Esophagus muscularis mucosa (tissue), 4 donors: ENCODE measurements at regions not wholly inside any gene's neighbourhood (a gene's known extent, or its start where the extent isn't known, plus 50 kb on each side); places are given as distances from the start of the nearest gene placed in this dataset.

ENCODE experiments used
- DNase-seq: peaks from one replicate; pipeline ENCODE4 v3.0.0-alpha.2; 2017; ENCODE audit errors: extremely low spot score
- H3K27ac ChIP-seq, 4 donors: fragments of 200-600 bp; sonication (generic); replicated peaks in 1 of 4; 1 replicate in 3 of 4; 2 replicates in 1 of 4; pipeline ENCODE4 v1.5.1; 2016 to 2019; ENCODE audit warnings: mild to moderate bottlenecking in 1 of 4
- H3K27me3 ChIP-seq, 4 donors: fragments of 200-600 bp; sonication (generic); one replicate each; pipeline versions ENCODE4 v1.5.1 to v1.6.0; 2016 to 2019
- H3K36me3 ChIP-seq, 4 donors: fragments of 200-600 bp; sonication (generic); one replicate each; pipeline ENCODE4 v1.5.1; 2016 to 2019
- H3K4me1 ChIP-seq, 4 donors: fragments of 200-600 bp; sonication (generic); one replicate each; pipeline ENCODE4 v1.5.1; 2016 to 2019
- H3K4me3 ChIP-seq, 4 donors: fragments of 200-600 bp; sonication (generic); 1 replicate in 2 of 4; 2 replicates in 2 of 4; pipeline ENCODE4 v1.5.1; 2016 to 2019; ENCODE audit warnings: mild to moderate bottlenecking in 4 of 4, moderate library complexity in 1 of 4
- H3K9me3 ChIP-seq, 4 donors: fragments of 200-600 bp; sonication (generic); 1 replicate in 3 of 4; 2 replicates in 1 of 4; pipeline ENCODE4 v1.5.1; 2016 to 2019
- EP300 ChIP-seq: sonication (generic); formaldehyde crosslinking; IDR thresholded peaks from one replicate; pipeline ENCODE4 v1.6.1; 2017; ENCODE audit warnings: antibody characterized with exemption
- POLR2A ChIP-seq: fragments of 450-650 bp; IDR thresholded peaks from one replicate; pipeline ENCODE4 v1.6.1; 2017; ENCODE audit warnings: antibody characterized with exemption, moderate library complexity, mild to moderate bottlenecking, low read depth
- POLR2AphosphoS5 ChIP-seq, 2 donors: sonication (generic); formaldehyde crosslinking; IDR thresholded peaks; one replicate each; pipeline ENCODE4 v1.6.1; 2017; ENCODE audit warnings: antibody characterized with exemption in 2 of 2
- WGBS: methylation state at CpG from one replicate; pipeline ENCODE4 v1.1.5; 2018; 5-methylcytosine and 5-hydroxymethylcytosine counted together
- intact Hi-C: fragments of 100-400 bp; cut with DNase I; formaldehyde crosslinking; loops from one replicate; pipeline ENCODE4 v1.15.1; 2023
- TF ChIP-seq, protein P1 (sequence below), 3 experiments: fragments of 200-600 bp in 2 of 3; fragments of 450-650 bp in 1 of 3; sonication (generic) in 2 of 3; IDR thresholded peaks; one replicate each; pipeline ENCODE4 v1.5.1; 2017 to 2019; ENCODE audit warnings: antibody characterized with exemption in 3 of 3, mild to moderate bottlenecking in 2 of 3, moderate library complexity in 1 of 3

DNA sequence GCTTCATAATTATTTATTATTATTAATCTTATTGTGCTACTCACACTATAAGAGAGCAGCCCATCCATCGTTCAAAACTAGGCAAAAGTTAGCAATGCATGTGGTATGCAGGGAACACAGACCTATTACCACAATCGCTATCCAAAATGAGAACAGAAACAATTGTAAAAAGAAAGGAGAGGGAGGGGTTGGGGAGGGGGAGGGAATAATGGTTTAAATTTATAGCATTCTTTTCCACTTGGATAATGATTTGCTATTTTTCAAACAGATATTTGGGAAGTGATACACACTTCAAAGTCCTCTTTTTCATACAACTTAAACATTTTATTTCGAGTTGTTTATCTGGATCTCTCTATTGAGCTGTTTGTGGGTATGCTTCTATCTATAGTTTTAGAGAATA lies 248.6 kb upstream of the SOX5 start:
- no peak overlapping the region for H3K4me3 ChIP-seq
- intact Hi-C loops = no loop called here
- no peaks in the 10 kb centered on the region for H3K36me3 ChIP-seq
- peaks cover 0 to 8% (median 3%) of the 10 kb centered on the region in 4 donors for H3K4me1 ChIP-seq
- H3K27me3 ChIP-seq = no peaks in the 10 kb centered on the region
- no peak for DNase-seq
- no peak overlapping the region for H3K27ac ChIP-seq
- no peaks in the 10 kb centered on the region for H3K9me3 ChIP-seq
- 81% methylated on average over 3 of the region's 3 CpGs for WGBS
- TF ChIP-seq, protein P1, sequence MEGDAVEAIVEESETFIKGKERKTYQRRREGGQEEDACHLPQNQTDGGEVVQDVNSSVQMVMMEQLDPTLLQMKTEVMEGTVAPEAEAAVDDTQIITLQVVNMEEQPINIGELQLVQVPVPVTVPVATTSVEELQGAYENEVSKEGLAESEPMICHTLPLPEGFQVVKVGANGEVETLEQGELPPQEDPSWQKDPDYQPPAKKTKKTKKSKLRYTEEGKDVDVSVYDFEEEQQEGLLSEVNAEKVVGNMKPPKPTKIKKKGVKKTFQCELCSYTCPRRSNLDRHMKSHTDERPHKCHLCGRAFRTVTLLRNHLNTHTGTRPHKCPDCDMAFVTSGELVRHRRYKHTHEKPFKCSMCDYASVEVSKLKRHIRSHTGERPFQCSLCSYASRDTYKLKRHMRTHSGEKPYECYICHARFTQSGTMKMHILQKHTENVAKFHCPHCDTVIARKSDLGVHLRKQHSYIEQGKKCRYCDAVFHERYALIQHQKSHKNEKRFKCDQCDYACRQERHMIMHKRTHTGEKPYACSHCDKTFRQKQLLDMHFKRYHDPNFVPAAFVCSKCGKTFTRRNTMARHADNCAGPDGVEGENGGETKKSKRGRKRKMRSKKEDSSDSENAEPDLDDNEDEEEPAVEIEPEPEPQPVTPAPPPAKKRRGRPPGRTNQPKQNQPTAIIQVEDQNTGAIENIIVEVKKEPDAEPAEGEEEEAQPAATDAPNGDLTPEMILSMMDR (IDR thresholded peaks at IDR 0.05) = no peak
- TF ChIP-seq EP300 = no peak
- no peak for TF ChIP-seq POLR2AphosphoS5 (IDR thresholded peaks at IDR 0.05)
- no peak for TF ChIP-seq POLR2A

DNA sequence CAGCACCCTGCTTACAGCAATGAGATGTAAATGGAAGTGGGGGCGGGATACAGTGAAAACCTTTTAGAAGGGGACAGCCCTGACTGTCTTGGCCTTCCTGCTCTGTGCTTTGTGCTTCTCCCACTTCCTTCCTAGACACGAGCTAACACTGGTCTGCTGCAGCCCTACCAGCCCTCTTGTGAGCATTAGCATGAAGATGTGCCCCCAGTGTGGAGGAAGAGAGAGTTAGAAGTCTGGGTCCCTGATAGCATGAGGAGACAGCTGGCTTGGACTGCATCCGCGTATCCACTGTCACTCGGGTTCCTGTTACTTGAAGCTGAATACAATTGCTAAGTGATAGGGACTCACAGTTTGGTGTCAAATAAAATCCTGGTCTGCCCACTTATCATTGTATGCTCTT lies 248.1 kb upstream of the SOX5 start:
- Histone ChIP-seq H3K9me3 (no peaks in the 10 kb centered on the region), H3K27ac (no peak overlapping the region), H3K4me1 (peaks cover 0 to 8% (median 3%) of the 10 kb centered on the region in 4 donors), H3K4me3 (no peak overlapping the region), H3K27me3 (no peaks in the 10 kb centered on the region), H3K36me3 (no peaks in the 10 kb centered on the region)
- DNase-seq = no peak
- intact Hi-C loops = no loop called here
- WGBS = 77% methylated on average over 5 of the region's 5 CpGs
- TF ChIP-seq EP300 (no peak), POLR2A (no peak), POLR2AphosphoS5 (IDR thresholded peaks at IDR 0.05) (no peak)
- TF ChIP-seq, protein P1 (IDR thresholded peaks at IDR 0.05) = no peak

DNA sequence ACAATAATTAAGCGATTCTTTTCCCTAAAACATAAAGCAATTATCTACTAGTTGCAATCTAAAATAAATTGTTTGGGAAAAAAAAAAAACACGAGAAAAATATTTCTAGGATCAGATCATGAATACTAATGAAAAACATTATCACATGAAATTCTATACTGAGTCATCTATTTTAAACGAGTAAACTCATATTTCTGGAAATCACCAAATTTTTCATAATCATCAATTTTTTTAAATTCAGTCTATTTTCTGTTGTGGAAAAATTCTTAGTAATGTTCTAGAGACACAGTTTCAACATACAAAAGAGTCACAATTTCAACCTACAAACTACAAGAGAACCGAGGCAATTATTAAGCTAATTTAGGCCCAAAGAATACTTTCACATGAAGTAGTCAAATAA lies 245.6 kb upstream of the SOX5 start:
- 88% methylated on average over 4 of the region's 4 CpGs for WGBS
- Histone ChIP-seq H3K27ac (no peak overlapping the region), H3K36me3 (no peaks in the 10 kb centered on the region), H3K4me1 (peaks cover 0 to 8% (median 3%) of the 10 kb centered on the region in 4 donors), H3K4me3 (no peak overlapping the region), H3K27me3 (no peaks in the 10 kb centered on the region), H3K9me3 (no peaks in the 10 kb centered on the region)
- TF ChIP-seq POLR2A (no peak), POLR2AphosphoS5 (IDR thresholded peaks at IDR 0.05) (no peak), EP300 (no peak)
- TF ChIP-seq, protein P1 (IDR thresholded peaks at IDR 0.05) = no peak
- no peak for DNase-seq
- intact Hi-C loops = no loop called here

DNA sequence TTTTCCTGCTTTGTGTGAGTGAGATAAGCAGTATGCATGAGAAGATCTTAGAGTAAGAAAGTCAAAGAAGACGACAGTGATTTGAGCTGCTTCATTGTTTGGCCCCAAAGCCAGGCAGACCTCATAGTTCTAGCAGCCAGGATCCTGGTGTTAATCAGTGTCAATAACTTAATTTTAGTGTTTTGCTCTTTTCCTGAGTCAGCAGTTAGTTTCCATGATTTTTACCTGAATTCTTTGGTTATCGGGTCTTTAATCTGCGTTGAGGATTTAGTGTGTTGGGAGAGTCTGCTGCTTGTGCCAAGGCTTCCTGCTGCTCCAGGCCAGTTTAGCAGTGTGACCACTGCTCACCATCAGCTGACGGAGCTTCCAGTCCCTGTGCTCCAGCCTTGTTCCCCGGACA lies 241.6 kb upstream of the SOX5 start:
- H3K27ac ChIP-seq = no peak overlapping the region
- H3K27me3 ChIP-seq = no peaks in the 10 kb centered on the region
- intact Hi-C loops = no loop called here
- 96% methylated on average over 5 of the region's 5 CpGs for WGBS
- no peaks in the 10 kb centered on the region for H3K9me3 ChIP-seq
- no peaks in the 10 kb centered on the region for H3K36me3 ChIP-seq
- no peak overlapping the region for H3K4me3 ChIP-seq
- TF ChIP-seq POLR2A (no peak), POLR2AphosphoS5 (IDR thresholded peaks at IDR 0.05) (no peak), EP300 (no peak)
- TF ChIP-seq, protein P1 (IDR thresholded peaks at IDR 0.05) = no peak
- no peak for DNase-seq
- no peaks in the 10 kb centered on the region for H3K4me1 ChIP-seq

DNA sequence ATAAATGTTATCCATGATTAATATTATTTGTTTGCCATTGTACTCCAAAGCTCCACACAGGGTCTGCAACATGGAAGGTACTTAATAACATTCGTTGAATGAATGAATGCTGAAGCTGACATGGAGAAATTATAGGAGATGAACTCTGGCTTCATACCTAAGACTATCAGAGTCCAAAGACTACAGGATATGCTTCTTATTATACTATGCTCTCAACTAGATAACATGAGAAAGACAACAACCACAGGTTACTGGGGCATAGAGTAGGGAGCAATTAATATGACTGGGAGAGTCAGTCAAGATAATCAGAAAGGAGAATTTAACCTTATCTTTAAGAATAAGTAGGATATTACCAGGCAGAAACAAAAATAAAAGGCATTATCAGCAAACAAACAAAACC lies 236.3 kb upstream of the SOX5 start:
- no peaks in the 10 kb centered on the region for H3K4me1 ChIP-seq
- no peak for DNase-seq
- no peak overlapping the region for H3K27ac ChIP-seq
- no peaks in the 10 kb centered on the region for H3K27me3 ChIP-seq
- no peaks in the 10 kb centered on the region for H3K9me3 ChIP-seq
- H3K4me3 ChIP-seq = no peak overlapping the region
- TF ChIP-seq EP300 = no peak
- WGBS = 95% methylated on average over 1 of the region's 1 CpG
- H3K36me3 ChIP-seq = no peaks in the 10 kb centered on the region
- intact Hi-C loops = no loop called here
